ENCODE measurements at regions not wholly inside any gene's neighbourhood (a gene's known extent, or its start where the extent isn't known, plus 50 kb on each side); places are given as distances from the start of the nearest gene placed in this dataset.

DNA sequence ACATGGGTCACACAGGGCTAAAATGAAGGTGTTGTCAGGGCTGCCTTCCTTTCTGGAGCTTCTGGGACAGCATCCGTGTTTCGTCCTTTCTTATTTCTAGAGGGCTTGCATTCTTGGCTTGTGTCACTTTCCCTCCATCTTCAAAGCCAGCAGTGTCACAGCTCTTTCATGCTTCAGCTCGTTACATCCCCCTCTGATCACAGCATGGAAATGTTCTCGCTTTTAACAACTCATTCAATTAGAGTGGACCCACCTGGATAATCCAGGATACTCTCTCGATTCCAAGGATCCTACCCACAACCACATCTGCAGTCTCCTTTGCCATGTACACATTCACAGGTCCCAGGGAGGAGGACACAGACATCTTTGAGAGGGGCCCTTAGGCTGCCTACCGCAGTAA, 316.2 kb upstream of the FIGN start:
- POLR2A ChIA-PET (ENCODE audit: partially characterized antibody) = no interaction called here
- H3K14ac ChIP-seq (ENCODE audit: insufficient read length) = no peak overlapping the region
- no peaks in the 10 kb centered on the region for H3K36me3 ChIP-seq (ENCODE audit: control insufficient read depth in 2 of 4, insufficient read depth in 4 of 4, low read length in 3 of 4)
- DNase-seq (ENCODE audit: low read depth in 1 of 2, low spot score in 2 of 2) (no peak), FAIRE-seq (no peak)
- no peak overlapping the region for H2BK120ac ChIP-seq (replicated peaks; ENCODE audit: low read depth, low read length)
- H4K5ac ChIP-seq (ENCODE audit: insufficient read length, low read depth, low read length) = no peak overlapping the region
- CTCF ChIA-PET (ENCODE audit: partially characterized antibody) = interaction anchor here (0.6 to 1.3 kb wide), 2 partner anchors 9 to 439 kb away, joined by 3 to 4 read pairs; no protein-coding TSS in a partner anchor
- 0 out of 2 replicates have a peak overlapping the region, but pooled peaks have one; percentile 17 for H2AFZ ChIP-seq (ENCODE audit: low read length)
- H4K20me1 ChIP-seq (replicated peaks in 1 of 2; ENCODE audit: control insufficient read depth in 1 of 2, insufficient read depth in 2 of 2, low read length in 2 of 2) = no peaks in the 10 kb centered on the region
- no peak overlapping the region for H3K27ac ChIP-seq (ENCODE audit: low read depth, low read length)
- 93% methylated on average over 6 of the region's 6 CpGs; no CpG with 5 or more reads in 1 of the 2 experiments for WGBS, 2 experiments (ENCODE audit: extremely low coverage in 1 of 2, insufficient coverage in 1 of 2, insufficient read length in 1 of 2, insufficient replicate concordance in 2 of 2, low coverage in 1 of 2, low lambda C conversion rate in 2 of 2, missing lambda C conversion rate in 1 of 2)
- no peaks in the 10 kb centered on the region for H3K79me2 ChIP-seq (ENCODE audit: control insufficient read depth in 1 of 2, insufficient read depth in 2 of 2, low read length in 2 of 2)
- H3K56ac ChIP-seq (replicated peaks; ENCODE audit: insufficient read length, low read depth, low read length) = no peak overlapping the region
- H3K4me2 ChIP-seq (ENCODE audit: insufficient read depth in 1 of 2, low read depth in 2 of 2, low read length in 2 of 2) = no peak overlapping the region
- H3K23me2 ChIP-seq (ENCODE audit: low read depth, low read length) = no peaks in the 10 kb centered on the region
- no peaks in the 10 kb centered on the region for H3K27me3 ChIP-seq (replicated peaks in 1 of 4; ENCODE audit: control insufficient read depth in 3 of 4, extremely low read depth in 1 of 4, insufficient read depth in 3 of 4, low read length in 3 of 4)
- H4K91ac ChIP-seq (replicated peaks; ENCODE audit: insufficient read length, low read length) = no peak overlapping the region
- no peak overlapping the region for H3K4me3 ChIP-seq (ENCODE audit: extremely low read depth in 1 of 4, insufficient read depth in 2 of 4, low read depth in 3 of 4, low read length in 4 of 4)
- no peaks in the 10 kb centered on the region for H3K79me1 ChIP-seq (ENCODE audit: low read depth, low read length)
- no peak overlapping the region for H4K8ac ChIP-seq (ENCODE audit: extremely low read depth, insufficient read depth, low read length)
- no peak overlapping the region for H3K4ac ChIP-seq (replicated peaks; ENCODE audit: insufficient read length, low read depth, low read length)
- H3K23ac ChIP-seq (ENCODE audit: insufficient read length) = no peak overlapping the region
- H2BK12ac ChIP-seq (ENCODE audit: low read depth, low read length) = no peak overlapping the region
- H3K9ac ChIP-seq (replicated peaks in 1 of 4; ENCODE audit: extremely low read depth in 1 of 4, low read depth in 3 of 4, low read length in 3 of 4) = no peak overlapping the region
- H2BK15ac ChIP-seq (ENCODE audit: low read length) = no peak overlapping the region
- no peaks in the 10 kb centered on the region for H3K9me3 ChIP-seq (ENCODE audit: insufficient read depth in 2 of 2, low read depth in 1 of 2, low read length in 1 of 2)
- no peaks in the 10 kb centered on the region for H3K4me1 ChIP-seq (replicated peaks in 1 of 4; ENCODE audit: control insufficient read depth in 3 of 4, insufficient read depth in 4 of 4, low read length in 3 of 4)
- H2BK20ac ChIP-seq (ENCODE audit: low read length) = no peak overlapping the region
- H3K18ac ChIP-seq (ENCODE audit: extremely low read depth, low read length) = no peak overlapping the region
- no peak overlapping the region for H2BK5ac ChIP-seq (ENCODE audit: low read depth, low read length)
- H2AK5ac ChIP-seq (ENCODE audit: low read depth, low read length) = no peak overlapping the region
- TF ChIP-seq CREB1 (IDR thresholded peaks at IDR 0.05) (no peak), BCL11A (IDR thresholded peaks at IDR 0.05; ENCODE audit: low read depth in 2 of 2, low read length in 2 of 2) (no peak)

All from H1 (cell line).